ENCODE measurements at regions not wholly inside any gene's neighbourhood (a gene's known extent, or its start where the extent isn't known, plus 50 kb on each side); places are given as distances from the start of the nearest gene placed in this dataset.
"Not testable (repeated sequence)": the region's sequence is repeated elsewhere in the genome, so short reads cannot be mapped to it uniquely, and the experiment has no call there.

GRCh38 chr6:26720663-26721218, 61.2 kb upstream of the ZNF322 start:
- DNase-seq, result not testable (repeated sequence)

- not testable (repeated sequence) for DNase-seq
Measured at GRCh38 chr6:26730019-26730766, 70.6 kb upstream of the ZNF322 start.

GRCh38 chr6:26734776-26735472, 75.4 kb upstream of the ZNF322 start:
- DNase-seq, result not testable (repeated sequence)

- DNase-seq, result no peak
Measured at GRCh38 chr6:26739811-26740210, 80.3 kb upstream of the ZNF322 start.

GRCh38 chr6:26743157-26743821, 83.7 kb upstream of the ZNF322 start:
- DNase-seq, result no peak

GRCh38 chr6:26743941-26744699, 84.6 kb upstream of the ZNF322 start:
- DNase-seq, result no peak

GRCh38 chr6:26744837-26745282, 85.3 kb upstream of the ZNF322 start:
- DNase-seq, result not testable (repeated sequence)

- DNase-seq, result not testable (repeated sequence)
Measured at GRCh38 chr6:26745964-26746363, 86.4 kb upstream of the ZNF322 start.

GRCh38 chr6:26749126-26749758, 89.7 kb upstream of the ZNF322 start:
- not testable (repeated sequence) for DNase-seq

GRCh38 chr6:26749759-26750126, 90.2 kb upstream of the ZNF322 start:
- not testable (repeated sequence) for DNase-seq

- no peak for DNase-seq
Measured at GRCh38 chr6:26754212-26754611, 94.7 kb upstream of the ZNF322 start.

- not testable (repeated sequence) for DNase-seq
Measured at GRCh38 chr6:26754801-26755200, 95.3 kb upstream of the ZNF322 start.

GRCh38 chr6:26756067-26756805, 96.7 kb upstream of the ZNF322 start:
- DNase-seq, result not testable (repeated sequence)

GRCh38 chr6:26766203-26766902, 106.8 kb upstream of the ZNF322 start:
- DNase-seq, result not testable (repeated sequence)

- not testable (repeated sequence) for DNase-seq
Measured at GRCh38 chr6:26770941-26771666, 111.6 kb upstream of the ZNF322 start.

GRCh38 chr6:26773414-26773813, 113.9 kb upstream of the ZNF322 start:
- DNase-seq, result not testable (repeated sequence)

GRCh38 chr6:26780563-26780962, 121.0 kb upstream of the ZNF322 start:
- DNase-seq, result not testable (repeated sequence)

- DNase-seq, result not testable (repeated sequence)
Measured at GRCh38 chr6:26795474-26796307, 136.1 kb upstream of the ZNF322 start.
